ENCODE measurements at regions not wholly inside any gene's neighbourhood (a gene's known extent, or its start where the extent isn't known, plus 50 kb on each side); places are given as distances from the start of the nearest gene placed in this dataset.

DNA sequence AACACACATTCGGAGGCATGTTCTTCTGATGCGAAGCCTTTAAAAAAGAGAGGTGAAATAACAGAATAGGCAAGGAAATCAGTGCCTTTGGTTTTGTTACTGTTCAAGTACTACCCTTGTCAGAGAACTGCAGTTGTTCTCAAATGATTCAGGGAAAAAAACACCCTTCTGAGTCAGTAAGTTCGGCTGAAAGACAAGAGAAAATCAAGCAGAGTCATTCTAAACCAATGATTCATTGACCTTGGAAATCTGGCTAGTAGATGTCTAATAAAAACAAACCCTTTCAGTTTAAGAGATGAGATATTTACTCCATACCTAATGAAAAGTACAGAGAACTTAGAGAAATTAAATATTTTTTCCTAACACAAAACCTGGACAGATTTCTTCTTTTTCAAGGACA is 72.7 kb upstream of the ABI3BP start:
- TF ChIP-seq, protein P1, sequence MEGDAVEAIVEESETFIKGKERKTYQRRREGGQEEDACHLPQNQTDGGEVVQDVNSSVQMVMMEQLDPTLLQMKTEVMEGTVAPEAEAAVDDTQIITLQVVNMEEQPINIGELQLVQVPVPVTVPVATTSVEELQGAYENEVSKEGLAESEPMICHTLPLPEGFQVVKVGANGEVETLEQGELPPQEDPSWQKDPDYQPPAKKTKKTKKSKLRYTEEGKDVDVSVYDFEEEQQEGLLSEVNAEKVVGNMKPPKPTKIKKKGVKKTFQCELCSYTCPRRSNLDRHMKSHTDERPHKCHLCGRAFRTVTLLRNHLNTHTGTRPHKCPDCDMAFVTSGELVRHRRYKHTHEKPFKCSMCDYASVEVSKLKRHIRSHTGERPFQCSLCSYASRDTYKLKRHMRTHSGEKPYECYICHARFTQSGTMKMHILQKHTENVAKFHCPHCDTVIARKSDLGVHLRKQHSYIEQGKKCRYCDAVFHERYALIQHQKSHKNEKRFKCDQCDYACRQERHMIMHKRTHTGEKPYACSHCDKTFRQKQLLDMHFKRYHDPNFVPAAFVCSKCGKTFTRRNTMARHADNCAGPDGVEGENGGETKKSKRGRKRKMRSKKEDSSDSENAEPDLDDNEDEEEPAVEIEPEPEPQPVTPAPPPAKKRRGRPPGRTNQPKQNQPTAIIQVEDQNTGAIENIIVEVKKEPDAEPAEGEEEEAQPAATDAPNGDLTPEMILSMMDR (IDR thresholded peaks at IDR 0.05), result no peak
- ATAC-seq (no peak), DNase-seq (no peak)
- Histone ChIP-seq H3K36me3 (no peaks in the 10 kb centered on the region), H3K4me1 (no peaks in the 10 kb centered on the region), H3K9me3 (no peaks in the 10 kb centered on the region), H3K27me3 (ENCODE audit: low read depth) (no peaks in the 10 kb centered on the region), H3K27ac (no peak overlapping the region), H3K4me3 (no peak overlapping the region)
- intact Hi-C loops (cut with DNase I), result no loop called here

GRCh38 chr3:101063401-101063800 is 70.2 kb upstream of the ABI3BP start:
- no peaks in the 10 kb centered on the region for H3K27me3 ChIP-seq (ENCODE audit: low read depth)
- H3K4me1 ChIP-seq, result no peaks in the 10 kb centered on the region
- intact Hi-C loops (cut with DNase I), result no loop called here
- no peak overlapping the region for H3K27ac ChIP-seq
- H3K9me3 ChIP-seq, result peaks cover 9% of the 10 kb centered on the region
- no peaks in the 10 kb centered on the region for H3K36me3 ChIP-seq
- ATAC-seq (no peak), DNase-seq (no peak)
- no peak overlapping the region for H3K4me3 ChIP-seq
- TF ChIP-seq, protein P1 (IDR thresholded peaks at IDR 0.05), result no peak

DNA sequence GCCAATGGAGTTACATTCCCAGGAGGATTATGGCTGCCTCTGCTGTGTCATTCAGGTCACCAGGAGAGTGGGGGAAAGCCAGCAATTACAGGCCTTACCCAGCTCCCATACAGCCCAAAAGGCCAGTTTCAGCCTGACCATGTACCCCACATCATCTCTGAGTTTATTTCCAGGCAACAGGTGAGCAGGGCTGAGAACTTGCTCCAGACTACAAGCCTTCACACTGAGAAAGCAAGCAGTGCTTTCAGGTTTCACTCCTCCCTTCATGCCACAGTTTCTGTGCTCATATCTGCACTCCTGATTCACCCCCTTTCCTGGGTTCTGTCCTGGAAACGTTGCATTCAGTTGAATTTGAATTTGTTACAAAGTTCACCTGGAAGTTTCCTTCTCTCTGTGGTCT is 68.1 kb upstream of the ABI3BP start:
- DNase-seq, result no peak
- Histone ChIP-seq H3K4me3 (no peak overlapping the region), H3K9me3 (peaks cover 9% of the 10 kb centered on the region), H3K27ac (no peak overlapping the region), H3K36me3 (no peaks in the 10 kb centered on the region), H3K4me1 (no peaks in the 10 kb centered on the region), H3K27me3 (ENCODE audit: low read depth) (no peaks in the 10 kb centered on the region)
- intact Hi-C loops (cut with DNase I), result no loop called here
- TF ChIP-seq, protein P1 (IDR thresholded peaks at IDR 0.05), result no peak
- ATAC-seq, result no peak

- Histone ChIP-seq H3K4me1 (no peaks in the 10 kb centered on the region), H3K9me3 (no peaks in the 10 kb centered on the region), H3K27me3 (ENCODE audit: low read depth) (no peaks in the 10 kb centered on the region), H3K27ac (no peak overlapping the region), H3K36me3 (no peaks in the 10 kb centered on the region), H3K4me3 (no peak overlapping the region)
- ATAC-seq (no peak), DNase-seq (no peak)
- TF ChIP-seq, protein P1 (IDR thresholded peaks at IDR 0.05), result no peak
- intact Hi-C loops (cut with DNase I), result no loop called here
These were observed 57.6 kb upstream of the ABI3BP start for GRCh38 chr3:101050866-101051265.

DNA sequence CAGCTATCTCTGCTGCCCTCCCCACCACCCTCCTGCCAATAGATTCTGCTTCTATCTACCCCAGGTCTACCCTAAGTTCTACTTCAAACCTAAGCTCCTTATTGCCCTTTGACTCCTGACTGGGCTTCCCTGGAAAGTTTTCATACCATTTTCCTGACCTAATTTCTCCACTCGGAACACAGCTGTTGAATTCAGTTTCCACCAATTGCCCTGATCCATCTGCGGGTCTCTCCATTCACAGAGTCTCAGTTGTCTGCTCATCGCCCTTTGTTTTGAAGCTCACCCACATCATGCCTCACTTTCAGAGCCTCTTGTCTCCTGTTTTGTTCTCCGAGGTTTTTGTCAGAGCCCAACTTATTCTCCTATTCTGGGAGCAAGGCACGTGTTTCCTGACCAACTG is 56.8 kb upstream of the ABI3BP start:
- no peak overlapping the region for H3K27ac ChIP-seq
- H3K4me1 ChIP-seq, result no peaks in the 10 kb centered on the region
- intact Hi-C loops (cut with DNase I), result no loop called here
- DNase-seq (no peak), ATAC-seq (no peak)
- H3K4me3 ChIP-seq, result no peak overlapping the region
- H3K9me3 ChIP-seq, result no peaks in the 10 kb centered on the region
- TF ChIP-seq, protein P1 (IDR thresholded peaks at IDR 0.05), result no peak
- no peaks in the 10 kb centered on the region for H3K27me3 ChIP-seq (ENCODE audit: low read depth)
- no peaks in the 10 kb centered on the region for H3K36me3 ChIP-seq

- H3K27ac ChIP-seq, result no peak overlapping the region
- intact Hi-C loops (cut with DNase I), result no loop called here
These were observed 56.3 kb upstream of the ABI3BP start for GRCh38 chr3:101049532-101049931.

More at GRCh38 chr3:101049532-101049931, 56.3 kb upstream of the ABI3BP start:
- ATAC-seq, result no peak
- H3K9me3 ChIP-seq, result no peaks in the 10 kb centered on the region
- no peaks in the 10 kb centered on the region for H3K36me3 ChIP-seq
- TF ChIP-seq, protein P1 (IDR thresholded peaks at IDR 0.05), result no peak
- H3K27me3 ChIP-seq (ENCODE audit: low read depth), result no peaks in the 10 kb centered on the region
- no peak overlapping the region for H3K4me3 ChIP-seq
- no peaks in the 10 kb centered on the region for H3K4me1 ChIP-seq
- DNase-seq, result no peak

All from lower lobe of right lung (tissue), 2 donors.